OCI-LY3 (cell line): ENCODE measurements at regions not wholly inside any gene's neighbourhood (a gene's known extent, or its start where the extent isn't known, plus 50 kb on each side); places are given as distances from the start of the nearest gene placed in this dataset.

Experiments used
- CTCF ChIP-seq: fragments of 200-600, 300-600 bp; sonication (generic); IDR thresholded peaks from 2 replicates; pipeline ENCODE4 v1.5.1; 2014; ENCODE audit warnings: antibody characterized with exemption, low read length, low read depth
- EZH2phosphoT487 ChIP-seq: fragments of 200-600 bp; shearing (Covaris generic); IDR thresholded peaks from 2 replicates; pipeline ENCODE4 v1.6.1; 2018; ENCODE audit warnings: antibody characterized with exemption, mixed run types, low read depth

GRCh38 chr11:92440701-92441442, 216.3 kb downstream of the FAT3 start:
- TF ChIP-seq CTCF (no peak), EZH2phosphoT487 (no peak)
